ENCODE measurements at regions not wholly inside any gene's neighbourhood (a gene's known extent, or its start where the extent isn't known, plus 50 kb on each side); places are given as distances from the start of the nearest gene placed in this dataset.

GRCh38 chr7:18087026-18087686 is 59.5 kb upstream of the PRPS1L1 start:
- FAIRE-seq (no peak), DNase-seq (ENCODE audit: low read depth, low spot score) (no peak), ATAC-seq (no peak)
- POLR2A ChIA-PET, result no interaction called here
- no peak overlapping the region for H3K4me3 ChIP-seq
- H3K79me2 ChIP-seq (ENCODE audit: control insufficient read depth, insufficient read depth, low read length), result no peaks in the 10 kb centered on the region
- SMC1A ChIA-PET (ENCODE audit: uncharacterized antibody, unreplicated experiment), result no interaction called here
- H3K36me3 ChIP-seq (ENCODE audit: control insufficient read depth in 2 of 2, insufficient read depth in 2 of 2, low read length in 1 of 2), result no peaks in the 10 kb centered on the region
- 39% methylated on average over 31 of the region's 38 CpGs for WGBS (ENCODE audit: insufficient coverage, insufficient replicate concordance, low lambda C conversion rate, missing lambda C conversion rate)
- RAD21 ChIA-PET (ENCODE audit: unreplicated experiment), result no interaction called here
- TF ChIP-seq HSF1 (IDR thresholded peaks at IDR 0.05; ENCODE audit: low read depth, low read length) (no peak), RELB (IDR thresholded peaks at IDR 0.05; ENCODE audit: low read depth) (no peak), PML (IDR thresholded peaks at IDR 0.05; ENCODE audit: low read length) (no peak), NBN (IDR thresholded peaks at IDR 0.05) (no peak), BHLHE40 (IDR thresholded peaks at IDR 0.05; ENCODE audit: borderline replicate concordance in 1 of 2, low read depth in 2 of 2, low read length in 1 of 2) (no peak), SKIL (IDR thresholded peaks at IDR 0.05; ENCODE audit: low read depth, poor library complexity, severe bottlenecking) (no peak)
- CTCF ChIA-PET, result no interaction called here
- no peak overlapping the region for H3K4me2 ChIP-seq (ENCODE audit: control insufficient read depth, insufficient read depth)
- no peaks in the 10 kb centered on the region for H4K20me1 ChIP-seq (ENCODE audit: control insufficient read depth, insufficient read depth)
- H3K9ac ChIP-seq (ENCODE audit: control insufficient read depth, insufficient read depth, low read length), result no peak overlapping the region
- H2AFZ ChIP-seq (ENCODE audit: control insufficient read depth, low read depth, low read length), result no peak overlapping the region
- no peaks in the 10 kb centered on the region; the same call in 2 of the 3 replicates for H3K9me3 ChIP-seq (replicated peaks; ENCODE audit: control insufficient read depth, insufficient read depth, low read length)
- no peaks in the 10 kb centered on the region for H3K4me1 ChIP-seq (ENCODE audit: control insufficient read depth, insufficient read depth, low read length)
- intact Hi-C loops (cut with micrococcal nuclease; ENCODE audit: unreplicated experiment) (no loop called here), in situ Hi-C loops (cut with MboI) (no loop called here)
- peaks cover 3 to 8% of the 10 kb centered on the region in 2 experiments; a peak in 3 of 4 replicates for H3K27me3 ChIP-seq (replicated peaks in 1 of 2; ENCODE audit: control insufficient read depth in 2 of 2, insufficient read depth in 2 of 2, low read length in 1 of 2)
- no TSS peak for BruUV-seq (replicated peaks)
- no peak overlapping the region for H3K27ac ChIP-seq (ENCODE audit: control insufficient read depth, insufficient read depth)
